Choroid plexus epithelial cell (primary cell): ENCODE measurements at regions not wholly inside any gene's neighbourhood (a gene's known extent, or its start where the extent isn't known, plus 50 kb on each side); places are given as distances from the start of the nearest gene placed in this dataset.

Experiments
- DNase-seq: peaks from one replicate; pipeline ENCODE4 v3.0.0-alpha.2; 2010; ENCODE audit warnings: low read depth
- H3K4me3 ChIP-seq: 2 replicates; pipeline ENCODE4 v1.5.1; 2011; ENCODE audit warnings: low read depth, mild to moderate bottlenecking, control low read depth, low read length, moderate library complexity
- CTCF ChIP-seq: conservative IDR thresholded peaks from 2 replicates; pipeline ENCODE4 v1.5.1; 2011; ENCODE audit warnings: low read depth, mild to moderate bottlenecking, control low read depth, inconsistent platforms, low read length, moderate library complexity

- H3K4me3 ChIP-seq: no peak overlapping the region
- no peak for TF ChIP-seq CTCF
- no peak for DNase-seq
Measured at GRCh38 chr20:51216850-51217249, 193.9 kb upstream of the KCNG1 start.

DNA sequence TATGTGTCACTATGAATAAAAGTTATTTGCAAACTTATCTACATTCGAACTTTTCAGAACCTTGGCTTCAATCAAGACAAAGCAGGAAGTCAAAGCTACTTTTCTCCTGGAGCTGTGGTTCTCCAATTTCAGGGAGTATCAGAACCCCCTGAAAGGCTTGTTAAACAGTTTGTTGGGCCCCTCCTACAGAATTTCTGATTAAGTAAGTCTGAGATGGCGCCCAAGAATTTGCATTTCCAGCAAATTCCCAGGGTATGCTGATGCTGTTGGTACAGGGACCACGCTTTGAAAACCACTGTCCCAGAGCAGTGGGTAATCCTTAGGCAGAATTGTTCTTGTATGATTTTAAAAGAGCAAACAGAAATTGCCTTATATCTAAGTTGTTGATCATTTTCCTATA lies 189.9 kb upstream of the KCNG1 start:
- no peak overlapping the region for H3K4me3 ChIP-seq
- TF ChIP-seq CTCF: no peak

GRCh38 chr20:51211191-51211590 lies 188.3 kb upstream of the KCNG1 start:
- DNase-seq: no peak
- no peak for TF ChIP-seq CTCF
- no peak overlapping the region for H3K4me3 ChIP-seq

More for the DNA sequence above, 189.9 kb upstream of the KCNG1 start:
- no peak for DNase-seq

DNA sequence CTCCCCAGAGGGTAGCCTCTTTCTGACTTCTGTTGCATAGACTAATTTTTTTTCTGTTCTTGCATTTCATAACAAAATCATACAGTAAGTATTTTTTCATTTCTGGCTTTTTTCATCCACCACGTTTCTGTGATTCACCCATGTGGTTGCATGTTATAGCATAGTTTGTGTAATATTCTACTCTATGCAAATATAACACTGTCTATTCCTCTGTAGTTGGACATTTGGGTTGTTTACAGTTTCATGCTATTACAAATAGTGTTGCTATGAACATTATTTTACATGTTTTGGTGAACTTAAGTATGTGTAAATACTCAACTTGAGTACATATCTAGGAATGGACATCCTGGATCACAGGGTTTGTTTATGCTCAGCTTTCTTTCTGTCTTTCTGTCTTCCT lies 187.2 kb upstream of the KCNG1 start:
- no peak for DNase-seq
- no peak overlapping the region for H3K4me3 ChIP-seq
- TF ChIP-seq CTCF: no peak

GRCh38 chr20:51208162-51208561 lies 185.3 kb upstream of the KCNG1 start:
- DNase-seq: no peak
- no peak overlapping the region for H3K4me3 ChIP-seq
- TF ChIP-seq CTCF: no peak

DNA sequence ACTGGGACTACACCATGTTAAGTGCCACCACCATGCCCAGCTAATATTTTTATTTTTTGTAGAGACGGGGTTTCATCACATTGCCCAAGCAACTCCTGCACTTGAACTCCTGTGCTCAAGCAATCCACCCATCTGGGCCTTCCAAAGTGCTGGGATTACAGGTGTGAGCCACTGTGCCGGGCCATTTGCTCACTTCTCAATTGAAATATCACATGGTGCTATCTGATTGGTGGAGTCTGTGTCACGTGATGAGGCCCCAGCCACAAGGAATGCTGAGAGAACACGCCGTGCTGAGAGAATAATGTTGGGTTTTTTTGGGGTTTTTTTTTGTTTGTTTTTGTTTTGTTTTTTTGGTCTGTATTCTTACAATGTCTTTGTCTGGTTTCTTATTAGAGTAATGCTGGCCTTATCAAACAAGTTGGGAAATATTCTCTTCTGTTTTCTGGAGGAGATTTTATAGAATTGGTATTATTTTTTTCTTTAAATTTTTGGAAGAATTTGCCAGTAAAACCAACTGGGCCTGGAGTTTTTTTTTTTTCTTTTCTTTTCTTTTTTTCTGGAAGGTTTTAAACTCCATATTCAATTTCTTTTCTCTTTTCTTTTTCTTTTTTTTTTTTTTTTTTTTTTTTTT lies 183.2 kb upstream of the KCNG1 start:
- H3K4me3 ChIP-seq: no peak overlapping the region
- no peak for TF ChIP-seq CTCF
- DNase-seq: no peak

DNA sequence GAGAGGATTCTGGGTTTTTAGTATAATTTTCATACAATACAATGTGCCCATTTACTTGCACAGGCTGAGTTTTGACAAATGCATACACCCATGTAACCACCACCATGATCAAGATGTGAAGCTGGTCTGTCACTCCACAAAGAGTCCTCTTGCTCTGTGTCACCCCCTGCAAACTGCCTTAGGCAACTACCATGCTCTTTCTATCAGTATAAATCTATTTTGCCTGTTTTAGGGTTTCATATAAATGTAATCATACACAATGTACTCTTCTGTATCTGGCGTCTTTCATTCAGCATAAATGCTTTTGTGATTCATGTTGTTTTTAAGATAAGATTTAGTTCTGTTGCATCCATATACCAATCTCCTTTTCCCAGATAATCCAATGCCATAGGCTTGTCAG lies 181.9 kb upstream of the KCNG1 start:
- no peak for DNase-seq
- no peak for TF ChIP-seq CTCF
- no peak overlapping the region for H3K4me3 ChIP-seq
